Smooth muscle cell (in vitro differentiated cells): ENCODE measurements at regions not wholly inside any gene's neighbourhood (a gene's known extent, or its start where the extent isn't known, plus 50 kb on each side); places are given as distances from the start of the nearest gene placed in this dataset.
A peak's percentile ranks its signal among the peaks of the same experiment; 100 is the strongest.

Source experiments
- DNase-seq: peaks from one replicate; lab custom pipeline; 2025; ENCODE audit not compliant: unreplicated experiment; lab: John Stamatoyannopoulos, UW
- H2AFZ ChIP-seq: fragments of 200-600 bp; sonication (generic); 2 replicates; pipeline ENCODE4 v1.6.0; 2016; ENCODE audit warnings: antibody characterized with exemption, low read depth, mild to moderate bottlenecking
- H3F3A ChIP-seq: fragments of 200-600 bp; sonication (generic); 2 replicates; pipeline ENCODE4 v1.6.0; 2017; ENCODE audit warnings: antibody characterized with exemption, low read depth
- H3K27ac ChIP-seq: fragments of 200-600 bp; sonication (generic); 2 replicates; pipeline ENCODE4 v1.5.1; 2016; ENCODE audit warnings: low read depth, mild to moderate bottlenecking
- H3K27me3 ChIP-seq: fragments of 200-600 bp; sonication (generic); 2 replicates; pipeline ENCODE4 v1.6.1; 2016; ENCODE audit warnings: low read depth, mild to moderate bottlenecking
- H3K36me3 ChIP-seq: fragments of 200-600 bp; sonication (generic); 2 replicates; pipeline ENCODE4 v1.5.1; 2016; ENCODE audit warnings: low read depth
- H3K4me1 ChIP-seq: fragments of 200-600 bp; sonication (generic); 2 replicates; pipeline ENCODE4 v1.5.1; 2016; ENCODE audit warnings: low read depth
- H3K4me2 ChIP-seq: fragments of 200-600 bp; sonication (generic); 2 replicates; pipeline ENCODE4 v1.6.0; 2016; ENCODE audit warnings: mild to moderate bottlenecking
- H3K4me3 ChIP-seq: fragments of 200-600 bp; sonication (generic); 2 replicates; pipeline ENCODE4 v1.5.1; 2016; ENCODE audit warnings: mild to moderate bottlenecking
- H3K79me2 ChIP-seq: fragments of 200-600 bp; sonication (generic); 2 replicates; pipeline ENCODE4 v1.6.0; 2016; ENCODE audit warnings: low read depth, mild to moderate bottlenecking
- H3K9ac ChIP-seq: fragments of 200-600 bp; sonication (generic); 2 replicates; pipeline ENCODE4 v1.6.0; 2016; ENCODE audit warnings: low read depth
- H3K9me3 ChIP-seq: fragments of 200-600 bp; sonication (generic); replicated peaks from 2 replicates; pipeline ENCODE4 v1.5.1; 2016; ENCODE audit warnings: low read depth
- H4K20me1 ChIP-seq: fragments of 200-600 bp; sonication (generic); 2 replicates; pipeline ENCODE4 v1.6.0; 2016; ENCODE audit warnings: low read depth
- CTCF ChIP-seq: fragments of 200-600 bp; sonication (generic); IDR thresholded peaks from 2 replicates; pipeline ENCODE4 v1.5.1; 2017; ENCODE audit warnings: borderline replicate concordance, mild to moderate bottlenecking, antibody characterized with exemption; ENCODE audit not compliant: insufficient read depth, poor library complexity, severe bottlenecking
- WGBS: methylation state at CpG from one replicate; pipeline ENCODE4 v1.1.7; 2016; ENCODE audit warnings: low lambda C conversion rate; 5-methylcytosine and 5-hydroxymethylcytosine counted together

GRCh38 chr2:45331410-45331786, 279.7 kb downstream of the SRBD1 start:
- Histone ChIP-seq H3K27ac (no peak overlapping the region), H3K27me3 (peaks cover 17% of the 10 kb centered on the region), H3K4me3 (no peak overlapping the region), H4K20me1 (no peaks in the 10 kb centered on the region), H3K36me3 (no peaks in the 10 kb centered on the region), H3K4me1 (no peaks in the 10 kb centered on the region), H3F3A (no peaks in the 10 kb centered on the region), H3K79me2 (no peaks in the 10 kb centered on the region), H3K9ac (no peak overlapping the region), H2AFZ (no peak overlapping the region), H3K9me3 (no peaks in the 10 kb centered on the region), H3K4me2 (no peak overlapping the region)
- no peak for TF ChIP-seq CTCF
- no peak for DNase-seq
- WGBS: 67% methylated on average over 7 of the region's 7 CpGs

- H3K27ac ChIP-seq: no peak overlapping the region
- WGBS: 77% methylated on average over 8 of the region's 8 CpGs
- H3K4me3 ChIP-seq: no peak overlapping the region
- no peaks in the 10 kb centered on the region for H3K4me1 ChIP-seq
- H3K27me3 ChIP-seq: peaks cover 18% of the 10 kb centered on the region
- no peaks in the 10 kb centered on the region for H3F3A ChIP-seq
- DNase-seq: no peak
- no peak overlapping the region for H3K4me2 ChIP-seq
- H3K36me3 ChIP-seq: no peaks in the 10 kb centered on the region
- H3K9me3 ChIP-seq: no peaks in the 10 kb centered on the region
- TF ChIP-seq CTCF: no peak
- no peak overlapping the region for H3K9ac ChIP-seq
- H4K20me1 ChIP-seq: no peaks in the 10 kb centered on the region
- no peak overlapping the region for H2AFZ ChIP-seq
- no peaks in the 10 kb centered on the region for H3K79me2 ChIP-seq
Measured at GRCh38 chr2:45330637-45331409, 280.2 kb downstream of the SRBD1 start.

GRCh38 chr2:45330108-45330507, 281.0 kb downstream of the SRBD1 start:
- Histone ChIP-seq H3F3A (no peaks in the 10 kb centered on the region), H3K36me3 (no peaks in the 10 kb centered on the region), H3K27ac (no peak overlapping the region), H4K20me1 (no peaks in the 10 kb centered on the region), H3K4me2 (no peak overlapping the region), H3K27me3 (peaks cover 18% of the 10 kb centered on the region), H3K9ac (no peak overlapping the region), H3K79me2 (no peaks in the 10 kb centered on the region), H2AFZ (no peak overlapping the region), H3K4me3 (no peak overlapping the region), H3K9me3 (no peaks in the 10 kb centered on the region), H3K4me1 (no peaks in the 10 kb centered on the region)
- 73% methylated on average over 5 of the region's 5 CpGs for WGBS
- no peak for TF ChIP-seq CTCF
- DNase-seq: no peak

GRCh38 chr2:45329045-45329677, 281.9 kb downstream of the SRBD1 start:
- H3K79me2 ChIP-seq: no peaks in the 10 kb centered on the region
- no peaks in the 10 kb centered on the region for H3K36me3 ChIP-seq
- no peaks in the 10 kb centered on the region for H3K9me3 ChIP-seq
- H3F3A ChIP-seq: no peaks in the 10 kb centered on the region
- DNase-seq: peak; percentile 4
- no peak for TF ChIP-seq CTCF
- no peak overlapping the region for H3K27ac ChIP-seq
- WGBS: 56% methylated on average over 7 of the region's 7 CpGs
- no peak overlapping the region for H2AFZ ChIP-seq
- H3K4me2 ChIP-seq: no peak overlapping the region
- H3K9ac ChIP-seq: no peak overlapping the region
- no peaks in the 10 kb centered on the region for H3K4me1 ChIP-seq
- H3K4me3 ChIP-seq: no peak overlapping the region
- no peaks in the 10 kb centered on the region for H4K20me1 ChIP-seq
- peaks cover 18% of the 10 kb centered on the region for H3K27me3 ChIP-seq
